ENCODE measurements at regions not wholly inside any gene's neighbourhood (a gene's known extent, or its start where the extent isn't known, plus 50 kb on each side); places are given as distances from the start of the nearest gene placed in this dataset.
"Not testable (repeated sequence)": the region's sequence is repeated elsewhere in the genome, so short reads cannot be mapped to it uniquely, and the experiment has no call there.

DNA sequence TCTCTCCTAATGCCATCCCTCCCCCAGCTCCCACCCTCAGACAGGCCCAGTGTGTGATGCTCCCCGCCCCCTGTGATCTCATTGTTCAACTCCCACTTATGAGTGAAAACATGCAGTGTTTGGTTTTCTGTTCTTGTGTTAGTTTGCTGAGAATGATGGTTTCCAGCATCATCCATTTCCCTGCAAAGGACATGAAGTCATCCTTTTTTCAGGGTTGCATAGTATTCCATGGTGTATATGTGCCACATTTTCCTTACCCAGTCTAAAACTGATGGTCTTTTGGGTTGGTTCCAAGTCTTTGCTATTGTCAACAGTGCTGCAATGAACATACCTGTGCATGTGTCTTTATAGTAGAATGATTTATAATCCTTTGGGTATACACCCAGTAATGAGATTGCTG is 89.3 kb upstream of the WDR75 start:
- not testable (repeated sequence) for ATAC-seq (replicated peaks); H3K27me3 Mint-ChIP-seq; H3K4me1 Mint-ChIP-seq; H3K27ac Mint-ChIP-seq; H3K9me3 Mint-ChIP-seq; H3K36me3 Mint-ChIP-seq; H3K4me3 Mint-ChIP-seq; DNase-seq

- not testable (repeated sequence) for DNase-seq; ATAC-seq (replicated peaks); H3K27me3 Mint-ChIP-seq; H3K9me3 Mint-ChIP-seq; H3K4me3 Mint-ChIP-seq; H3K4me1 Mint-ChIP-seq; H3K27ac Mint-ChIP-seq; H3K36me3 Mint-ChIP-seq
These were observed 83.9 kb upstream of the WDR75 start for GRCh38 chr2:189357375-189357774.

GRCh38 chr2:189360861-189361260 is 80.4 kb upstream of the WDR75 start:
- no peak for ATAC-seq (replicated peaks)
- Mint-ChIP-seq H3K36me3 (no peaks in the 10 kb centered on the region), H3K9me3 (peaks cover 3% of the 10 kb centered on the region in 2 donors), H3K4me1 (no peaks in the 10 kb centered on the region), H3K4me3 (no peak overlapping the region), H3K27me3 (peaks cover 0 to 6% of the 10 kb centered on the region in 2 donors), H3K27ac (no peak overlapping the region)
- DNase-seq: no peak

DNA sequence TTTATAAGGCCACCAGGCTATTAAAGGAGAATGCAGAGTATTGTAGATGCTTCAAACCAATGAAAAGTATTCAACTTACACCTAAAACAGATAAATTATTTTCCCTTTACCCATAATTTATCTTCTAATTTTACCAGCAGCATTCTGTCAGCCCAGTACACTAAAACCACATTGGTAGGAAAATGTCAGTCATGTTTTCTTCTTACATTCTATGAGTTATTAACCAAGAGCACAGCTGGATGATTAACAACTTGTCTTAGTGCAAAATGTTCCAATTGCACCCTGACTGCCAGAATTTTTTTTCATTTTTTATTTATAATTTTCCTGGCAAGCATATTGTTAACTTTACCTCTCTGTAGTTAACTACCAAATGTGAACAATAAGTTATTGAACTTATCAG is 79.0 kb upstream of the WDR75 start:
- no peak for DNase-seq
- peaks cover 0 to 1% of the 10 kb centered on the region in 2 donors for H3K9me3 Mint-ChIP-seq
- H3K27me3 Mint-ChIP-seq: no peaks in the 10 kb centered on the region
- H3K4me3 Mint-ChIP-seq: no peak overlapping the region
- no peak for ATAC-seq (replicated peaks)
- no peak overlapping the region for H3K27ac Mint-ChIP-seq
- H3K4me1 Mint-ChIP-seq: no peaks in the 10 kb centered on the region
- no peaks in the 10 kb centered on the region for H3K36me3 Mint-ChIP-seq

GRCh38 chr2:189363559-189363958 is 77.7 kb upstream of the WDR75 start:
- H3K4me1 Mint-ChIP-seq: no peaks in the 10 kb centered on the region
- H3K36me3 Mint-ChIP-seq: no peaks in the 10 kb centered on the region
- no peak overlapping the region for H3K27ac Mint-ChIP-seq
- H3K27me3 Mint-ChIP-seq: no peaks in the 10 kb centered on the region
- H3K9me3 Mint-ChIP-seq: peaks cover 0 to 1% of the 10 kb centered on the region in 2 donors
- no peak for DNase-seq
- no peak overlapping the region for H3K4me3 Mint-ChIP-seq
- no peak for ATAC-seq (replicated peaks)

GRCh38 chr2:189364607-189365006 is 76.7 kb upstream of the WDR75 start:
- Mint-ChIP-seq H3K9me3 (peaks cover 0 to 1% of the 10 kb centered on the region in 2 donors), H3K4me3 (no peak overlapping the region), H3K36me3 (no peaks in the 10 kb centered on the region), H3K27ac (no peak overlapping the region), H3K27me3 (no peaks in the 10 kb centered on the region), H3K4me1 (no peaks in the 10 kb centered on the region)
- DNase-seq (no peak), ATAC-seq (replicated peaks) (no peak)

DNA sequence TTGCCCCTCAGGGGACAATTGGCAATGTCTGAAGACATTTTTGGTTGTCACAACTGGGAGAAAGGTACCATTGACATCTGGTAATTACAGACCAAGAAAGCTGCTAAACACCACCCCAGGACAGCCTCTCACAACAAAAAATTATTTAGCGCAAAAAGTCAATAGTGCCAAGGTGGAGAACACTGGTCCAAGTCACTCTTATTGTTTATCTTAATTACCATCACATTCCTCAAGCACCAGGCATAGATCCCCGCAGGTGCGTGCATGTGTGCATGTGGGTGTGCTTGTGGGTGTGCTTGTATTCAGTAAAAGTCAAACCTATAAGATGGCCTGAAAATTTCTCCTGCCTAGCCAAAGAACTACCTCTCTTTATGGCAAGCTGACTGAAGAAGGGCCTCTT is 74.9 kb upstream of the WDR75 start:
- DNase-seq: no peak
- no peak overlapping the region for H3K4me3 Mint-ChIP-seq
- H3K9me3 Mint-ChIP-seq: no peaks in the 10 kb centered on the region

DNA sequence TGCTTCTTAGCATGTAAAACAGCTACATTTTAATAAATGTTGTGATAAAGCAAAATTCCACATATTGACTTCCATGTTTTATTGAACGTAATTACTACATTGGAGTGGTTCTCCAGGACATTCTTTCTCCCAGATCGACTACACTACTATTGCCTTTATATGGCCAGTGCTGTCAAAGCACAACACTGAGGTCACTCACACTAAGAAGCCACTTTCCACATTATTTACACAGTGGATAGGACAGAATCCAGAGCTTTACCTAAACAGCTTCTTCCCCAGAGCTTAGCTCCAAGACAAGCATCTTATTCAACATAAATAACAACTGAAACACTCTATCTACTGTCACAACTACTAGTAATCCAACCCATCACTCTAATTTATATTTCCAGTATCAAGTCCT is 73.9 kb upstream of the WDR75 start:
- no peak overlapping the region for H3K4me3 Mint-ChIP-seq
- H3K9me3 Mint-ChIP-seq: no peaks in the 10 kb centered on the region
- DNase-seq: no peak
- no peak overlapping the region for H3K27ac Mint-ChIP-seq
- no peaks in the 10 kb centered on the region for H3K27me3 Mint-ChIP-seq
- no peaks in the 10 kb centered on the region for H3K4me1 Mint-ChIP-seq
- no peak for ATAC-seq (replicated peaks)
- H3K36me3 Mint-ChIP-seq: no peaks in the 10 kb centered on the region

More for the DNA sequence above, 74.9 kb upstream of the WDR75 start:
- Mint-ChIP-seq H3K27ac (no peak overlapping the region), H3K36me3 (no peaks in the 10 kb centered on the region), H3K27me3 (no peaks in the 10 kb centered on the region), H3K4me1 (no peaks in the 10 kb centered on the region)
- no peak for ATAC-seq (replicated peaks)

- H3K27ac Mint-ChIP-seq: no peak overlapping the region
- no peak for ATAC-seq (replicated peaks)
- H3K4me1 Mint-ChIP-seq: no peaks in the 10 kb centered on the region
- H3K27me3 Mint-ChIP-seq: no peaks in the 10 kb centered on the region
- no peaks in the 10 kb centered on the region for H3K9me3 Mint-ChIP-seq
- H3K36me3 Mint-ChIP-seq: no peaks in the 10 kb centered on the region
- DNase-seq: no peak
- H3K4me3 Mint-ChIP-seq: no peak overlapping the region
These were observed 71.7 kb upstream of the WDR75 start for GRCh38 chr2:189369566-189369965.

GRCh38 chr2:189370719-189371118 is 70.6 kb upstream of the WDR75 start:
- no peak for DNase-seq
- no peak overlapping the region for H3K27ac Mint-ChIP-seq
- no peak for ATAC-seq (replicated peaks)
- H3K4me3 Mint-ChIP-seq: no peak overlapping the region
- H3K27me3 Mint-ChIP-seq: no peaks in the 10 kb centered on the region
- H3K36me3 Mint-ChIP-seq: no peaks in the 10 kb centered on the region
- H3K4me1 Mint-ChIP-seq: no peaks in the 10 kb centered on the region
- H3K9me3 Mint-ChIP-seq: no peaks in the 10 kb centered on the region

GRCh38 chr2:189372688-189373257 is 68.5 kb upstream of the WDR75 start:
- Mint-ChIP-seq H3K36me3 (no peaks in the 10 kb centered on the region), H3K4me3 (no peak overlapping the region), H3K27me3 (peaks cover 0 to 8% of the 10 kb centered on the region in 2 donors), H3K9me3 (no peaks in the 10 kb centered on the region), H3K4me1 (no peaks in the 10 kb centered on the region), H3K27ac (no peak overlapping the region)
- ATAC-seq (replicated peaks) (no peak), DNase-seq (no peak)

- Mint-ChIP-seq H3K27ac (no peak overlapping the region), H3K4me3 (no peak overlapping the region), H3K9me3 (no peaks in the 10 kb centered on the region), H3K36me3 (no peaks in the 10 kb centered on the region), H3K4me1 (no peaks in the 10 kb centered on the region), H3K27me3 (peaks cover 0 to 8% of the 10 kb centered on the region in 2 donors)
- no peak for ATAC-seq (replicated peaks)
- no peak for DNase-seq
These were observed 66.8 kb upstream of the WDR75 start for GRCh38 chr2:189374481-189374880.

DNA sequence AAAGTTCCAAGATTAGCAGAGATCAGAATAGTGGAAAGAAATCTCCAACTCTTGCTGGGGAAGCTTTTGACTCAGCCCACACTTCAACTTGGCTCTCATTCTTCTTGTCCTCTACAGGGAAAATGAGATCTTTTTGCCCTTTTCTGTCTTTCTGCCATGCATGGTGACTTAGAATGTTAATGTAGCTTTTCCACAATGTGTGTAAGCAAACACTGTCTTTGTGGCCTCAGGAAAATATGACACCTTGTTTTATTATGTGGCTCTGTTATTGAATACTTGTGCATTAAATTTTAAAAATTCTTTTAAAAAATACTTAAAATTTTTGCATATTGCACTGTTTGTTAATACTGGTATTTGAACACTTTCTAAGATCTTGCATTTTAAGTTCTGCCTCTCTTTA is 65.4 kb upstream of the WDR75 start:
- DNase-seq (no peak), ATAC-seq (replicated peaks) (no peak)
- Mint-ChIP-seq H3K4me3 (no peak overlapping the region), H3K36me3 (no peaks in the 10 kb centered on the region), H3K9me3 (no peaks in the 10 kb centered on the region), H3K4me1 (no peaks in the 10 kb centered on the region), H3K27me3 (peaks cover 0 to 8% of the 10 kb centered on the region in 2 donors), H3K27ac (no peak overlapping the region)

GRCh38 chr2:189379287-189379630 is 62.0 kb upstream of the WDR75 start:
- Mint-ChIP-seq H3K27ac (no peak overlapping the region), H3K27me3 (peaks cover 0 to 8% of the 10 kb centered on the region in 2 donors), H3K9me3 (no peaks in the 10 kb centered on the region), H3K36me3 (no peaks in the 10 kb centered on the region), H3K4me3 (no peak overlapping the region), H3K4me1 (no peaks in the 10 kb centered on the region)
- DNase-seq: no peak
- ATAC-seq (replicated peaks): no peak

GRCh38 chr2:189379731-189380261 is 61.5 kb upstream of the WDR75 start:
- no peak overlapping the region for H3K27ac Mint-ChIP-seq
- ATAC-seq (replicated peaks): no peak
- H3K9me3 Mint-ChIP-seq: no peaks in the 10 kb centered on the region
- no peak overlapping the region for H3K4me3 Mint-ChIP-seq
- H3K36me3 Mint-ChIP-seq: no peaks in the 10 kb centered on the region
- DNase-seq: no peak
- H3K27me3 Mint-ChIP-seq: peaks cover 5 to 8% of the 10 kb centered on the region in 2 donors
- H3K4me1 Mint-ChIP-seq: no peaks in the 10 kb centered on the region

- H3K27me3 Mint-ChIP-seq: peaks cover under 1 to 5% of the 10 kb centered on the region in 2 donors
These were observed 58.6 kb upstream of the WDR75 start for GRCh38 chr2:189382668-189383067.

More at GRCh38 chr2:189382668-189383067, 58.6 kb upstream of the WDR75 start:
- no peak for DNase-seq
- Mint-ChIP-seq H3K9me3 (no peaks in the 10 kb centered on the region), H3K4me3 (no peak overlapping the region), H3K36me3 (no peaks in the 10 kb centered on the region), H3K27ac (no peak overlapping the region), H3K4me1 (no peaks in the 10 kb centered on the region)
- ATAC-seq (replicated peaks): no peak

Measured in stimulated activated naive B cell treated with anti-CD40 and anti-IgM and Interleukin-4, amounts not matched to agents 10 μg/mL and 1 μg/mL and 100 μg/mL, for 72 hours (primary cell).